ENCODE measurements at regions not wholly inside any gene's neighbourhood (a gene's known extent, or its start where the extent isn't known, plus 50 kb on each side); places are given as distances from the start of the nearest gene placed in this dataset.

DNA sequence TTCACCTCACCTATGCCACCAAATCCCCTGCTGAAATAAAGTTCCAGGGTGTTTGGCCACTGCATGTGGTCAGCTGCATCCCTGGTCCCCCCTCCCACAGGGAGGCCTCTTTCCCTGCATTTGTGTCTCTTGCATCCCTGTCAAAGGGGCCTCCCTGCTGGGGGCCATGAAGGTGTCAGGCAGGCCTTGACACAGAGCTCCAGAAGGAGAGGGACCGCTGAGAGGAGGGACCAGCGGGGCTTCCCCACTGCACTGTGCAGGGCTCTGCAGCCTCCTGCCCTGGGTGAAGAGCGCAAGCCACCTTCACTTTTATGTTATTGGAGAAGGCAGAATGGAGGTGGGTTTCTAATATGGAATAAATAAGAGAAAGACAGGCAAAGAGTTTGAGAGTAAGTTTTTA lies 230.2 kb downstream of the ANKRD30B start:
- TF ChIP-seq, protein P1, sequence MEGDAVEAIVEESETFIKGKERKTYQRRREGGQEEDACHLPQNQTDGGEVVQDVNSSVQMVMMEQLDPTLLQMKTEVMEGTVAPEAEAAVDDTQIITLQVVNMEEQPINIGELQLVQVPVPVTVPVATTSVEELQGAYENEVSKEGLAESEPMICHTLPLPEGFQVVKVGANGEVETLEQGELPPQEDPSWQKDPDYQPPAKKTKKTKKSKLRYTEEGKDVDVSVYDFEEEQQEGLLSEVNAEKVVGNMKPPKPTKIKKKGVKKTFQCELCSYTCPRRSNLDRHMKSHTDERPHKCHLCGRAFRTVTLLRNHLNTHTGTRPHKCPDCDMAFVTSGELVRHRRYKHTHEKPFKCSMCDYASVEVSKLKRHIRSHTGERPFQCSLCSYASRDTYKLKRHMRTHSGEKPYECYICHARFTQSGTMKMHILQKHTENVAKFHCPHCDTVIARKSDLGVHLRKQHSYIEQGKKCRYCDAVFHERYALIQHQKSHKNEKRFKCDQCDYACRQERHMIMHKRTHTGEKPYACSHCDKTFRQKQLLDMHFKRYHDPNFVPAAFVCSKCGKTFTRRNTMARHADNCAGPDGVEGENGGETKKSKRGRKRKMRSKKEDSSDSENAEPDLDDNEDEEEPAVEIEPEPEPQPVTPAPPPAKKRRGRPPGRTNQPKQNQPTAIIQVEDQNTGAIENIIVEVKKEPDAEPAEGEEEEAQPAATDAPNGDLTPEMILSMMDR (conservative IDR thresholded peaks at IDR 0.05; ENCODE audit: low read length), result no peak
- TF ChIP-seq EZH2phosphoT487 (IDR thresholded peaks at IDR 0.05; ENCODE audit: borderline replicate concordance, low read depth, low read length), result no peak

All from OCI-LY7 (cell line).